ENCODE measurements at regions not wholly inside any gene's neighbourhood (a gene's known extent, or its start where the extent isn't known, plus 50 kb on each side); places are given as distances from the start of the nearest gene placed in this dataset.

- H3K9me3 ChIP-seq (ENCODE audit: low read length) = no peaks in the 10 kb centered on the region
- H4K20me1 ChIP-seq (ENCODE audit: insufficient read depth, low read length) = no peaks in the 10 kb centered on the region
- no peaks in the 10 kb centered on the region for H3K9me2 ChIP-seq (ENCODE audit: low read depth, low read length)
- no peak overlapping the region for H3K4me2 ChIP-seq (ENCODE audit: low read length)
- H3K4me1 ChIP-seq (ENCODE audit: insufficient read depth, low read length, severe bottlenecking) = no peaks in the 10 kb centered on the region
- no peaks in the 10 kb centered on the region for H3K27me3 ChIP-seq (ENCODE audit: insufficient read depth, low read length)
- no peaks in the 10 kb centered on the region for H3F3A ChIP-seq (ENCODE audit: insufficient read depth, low read length)
- H3K9ac ChIP-seq (ENCODE audit: low read length) = no peak overlapping the region
- TF ChIP-seq, protein P1, sequence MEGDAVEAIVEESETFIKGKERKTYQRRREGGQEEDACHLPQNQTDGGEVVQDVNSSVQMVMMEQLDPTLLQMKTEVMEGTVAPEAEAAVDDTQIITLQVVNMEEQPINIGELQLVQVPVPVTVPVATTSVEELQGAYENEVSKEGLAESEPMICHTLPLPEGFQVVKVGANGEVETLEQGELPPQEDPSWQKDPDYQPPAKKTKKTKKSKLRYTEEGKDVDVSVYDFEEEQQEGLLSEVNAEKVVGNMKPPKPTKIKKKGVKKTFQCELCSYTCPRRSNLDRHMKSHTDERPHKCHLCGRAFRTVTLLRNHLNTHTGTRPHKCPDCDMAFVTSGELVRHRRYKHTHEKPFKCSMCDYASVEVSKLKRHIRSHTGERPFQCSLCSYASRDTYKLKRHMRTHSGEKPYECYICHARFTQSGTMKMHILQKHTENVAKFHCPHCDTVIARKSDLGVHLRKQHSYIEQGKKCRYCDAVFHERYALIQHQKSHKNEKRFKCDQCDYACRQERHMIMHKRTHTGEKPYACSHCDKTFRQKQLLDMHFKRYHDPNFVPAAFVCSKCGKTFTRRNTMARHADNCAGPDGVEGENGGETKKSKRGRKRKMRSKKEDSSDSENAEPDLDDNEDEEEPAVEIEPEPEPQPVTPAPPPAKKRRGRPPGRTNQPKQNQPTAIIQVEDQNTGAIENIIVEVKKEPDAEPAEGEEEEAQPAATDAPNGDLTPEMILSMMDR (IDR thresholded peaks at IDR 0.05; ENCODE audit: low read length) = no peak
- TF ChIP-seq EZH2 (IDR thresholded peaks at IDR 0.05; ENCODE audit: borderline replicate concordance, low read length) = no peak
- no peaks in the 10 kb centered on the region for H3K36me3 ChIP-seq (ENCODE audit: insufficient read depth, low read length)
- H3K27ac ChIP-seq (ENCODE audit: low read depth, low read length, poor library complexity, severe bottlenecking) = no peak overlapping the region
- no peaks in the 10 kb centered on the region for H3K79me2 ChIP-seq (ENCODE audit: insufficient read depth, low read length)
- no peak overlapping the region for H2AFZ ChIP-seq (ENCODE audit: low read length)
- no peak overlapping the region for H3K4me3 ChIP-seq (ENCODE audit: low read depth, low read length, poor library complexity, severe bottlenecking)
Measured at GRCh38 chr20:4350096-4350495, 101.0 kb upstream of the ADRA1D start.

- H3K4me3 ChIP-seq (ENCODE audit: low read depth, low read length, poor library complexity, severe bottlenecking) = no peak overlapping the region
- TF ChIP-seq EZH2 (IDR thresholded peaks at IDR 0.05; ENCODE audit: borderline replicate concordance, low read length) = no peak
- TF ChIP-seq, protein P1 (IDR thresholded peaks at IDR 0.05; ENCODE audit: low read length) = no peak
- H3K27me3 ChIP-seq (ENCODE audit: insufficient read depth, low read length) = no peaks in the 10 kb centered on the region
Measured at GRCh38 chr20:4344670-4345069, 95.6 kb upstream of the ADRA1D start.

GRCh38 chr20:4342609-4343008 is 93.5 kb upstream of the ADRA1D start:
- Histone ChIP-seq H3K9me3 (ENCODE audit: low read length) (no peaks in the 10 kb centered on the region), H3K4me2 (ENCODE audit: low read length) (no peak overlapping the region), H4K20me1 (ENCODE audit: insufficient read depth, low read length) (no peaks in the 10 kb centered on the region), H2AFZ (ENCODE audit: low read length) (no peak overlapping the region), H3K9me2 (ENCODE audit: low read depth, low read length) (no peaks in the 10 kb centered on the region), H3K4me3 (ENCODE audit: low read depth, low read length, poor library complexity, severe bottlenecking) (no peak overlapping the region), H3K27ac (ENCODE audit: low read depth, low read length, poor library complexity, severe bottlenecking) (no peak overlapping the region), H3K79me2 (ENCODE audit: insufficient read depth, low read length) (no peaks in the 10 kb centered on the region), H3K4me1 (ENCODE audit: insufficient read depth, low read length, severe bottlenecking) (no peaks in the 10 kb centered on the region), H3K36me3 (ENCODE audit: insufficient read depth, low read length) (no peaks in the 10 kb centered on the region), H3F3A (ENCODE audit: insufficient read depth, low read length) (no peaks in the 10 kb centered on the region), H3K9ac (ENCODE audit: low read length) (no peak overlapping the region), H3K27me3 (ENCODE audit: insufficient read depth, low read length) (no peaks in the 10 kb centered on the region)
- TF ChIP-seq, protein P1 (IDR thresholded peaks at IDR 0.05; ENCODE audit: low read length) = no peak
- no peak for TF ChIP-seq EZH2 (IDR thresholded peaks at IDR 0.05; ENCODE audit: borderline replicate concordance, low read length)

More at GRCh38 chr20:4344670-4345069, 95.6 kb upstream of the ADRA1D start:
- Histone ChIP-seq H3K9ac (ENCODE audit: low read length) (no peak overlapping the region), H3K4me2 (ENCODE audit: low read length) (no peak overlapping the region), H3K9me3 (ENCODE audit: low read length) (no peaks in the 10 kb centered on the region), H3K9me2 (ENCODE audit: low read depth, low read length) (no peaks in the 10 kb centered on the region), H3K27ac (ENCODE audit: low read depth, low read length, poor library complexity, severe bottlenecking) (no peak overlapping the region), H3K79me2 (ENCODE audit: insufficient read depth, low read length) (no peaks in the 10 kb centered on the region), H3K36me3 (ENCODE audit: insufficient read depth, low read length) (no peaks in the 10 kb centered on the region), H2AFZ (ENCODE audit: low read length) (no peak overlapping the region), H3K4me1 (ENCODE audit: insufficient read depth, low read length, severe bottlenecking) (no peaks in the 10 kb centered on the region), H4K20me1 (ENCODE audit: insufficient read depth, low read length) (no peaks in the 10 kb centered on the region), H3F3A (ENCODE audit: insufficient read depth, low read length) (no peaks in the 10 kb centered on the region)
